ENCODE measurements at regions not wholly inside any gene's neighbourhood (a gene's known extent, or its start where the extent isn't known, plus 50 kb on each side); places are given as distances from the start of the nearest gene placed in this dataset.
A peak's percentile ranks its signal among the peaks of the same experiment; 100 is the strongest.
"Not testable (repeated sequence)": the region's sequence is repeated elsewhere in the genome, so short reads cannot be mapped to it uniquely, and the experiment has no call there.

DNA sequence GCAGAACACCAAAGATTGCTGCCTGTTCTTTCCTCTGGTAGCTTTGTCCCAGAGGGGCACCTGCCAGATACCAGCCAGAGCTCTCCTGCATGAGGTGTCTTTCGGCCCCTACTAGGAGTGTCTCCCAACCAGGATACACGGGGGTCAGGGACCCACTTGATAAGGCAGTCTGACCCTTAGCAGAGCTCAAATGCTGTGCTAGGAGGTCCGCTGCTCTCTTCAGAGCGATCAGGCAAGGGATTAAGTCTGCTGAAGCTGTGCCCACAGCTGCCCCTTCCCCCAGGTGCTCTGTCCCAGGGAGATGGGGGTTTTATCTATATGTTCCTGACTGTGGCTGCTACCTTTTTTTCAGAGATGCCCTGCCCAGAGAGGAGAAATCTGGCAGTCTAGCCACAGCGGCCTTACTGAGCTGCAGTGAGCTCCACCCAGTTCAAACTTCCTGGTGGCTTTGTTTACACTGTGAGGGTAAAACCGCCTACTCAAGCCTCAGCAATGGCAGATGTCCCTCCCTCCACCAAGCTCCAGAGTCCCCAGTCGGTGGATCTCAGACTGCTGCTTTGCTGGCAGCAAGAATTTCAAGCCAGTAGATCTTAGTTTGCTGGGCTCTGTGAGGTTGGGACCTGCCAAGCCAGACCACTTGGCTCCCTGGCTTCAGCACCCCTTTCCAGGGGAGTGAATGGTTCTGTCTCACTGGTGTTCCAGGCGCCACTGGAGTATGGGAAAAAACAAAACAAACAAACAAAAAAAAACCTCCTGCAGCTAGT, 52.0 kb upstream of the TMTC2 start:
- not testable (repeated sequence) for H4K20me1 ChIP-seq (replicated peaks; ENCODE audit: insufficient read depth); H3K27ac Mint-ChIP-seq; H3K79me2 ChIP-seq (replicated peaks; ENCODE audit: insufficient read depth); ATAC-seq; H3K27ac ChIP-seq (ENCODE audit: low read depth); H3F3A ChIP-seq (replicated peaks; ENCODE audit: low read depth); H3K36me3 Mint-ChIP-seq (ENCODE audit: low read depth); H3K9me3 Mint-ChIP-seq; H3K4me3 ChIP-seq; H3K9me2 ChIP-seq (ENCODE audit: insufficient read depth); H3K27me3 Mint-ChIP-seq (ENCODE audit: insufficient read depth, low read depth, poor library complexity); H3K27me3 ChIP-seq (ENCODE audit: insufficient read depth); H3K36me3 ChIP-seq (ENCODE audit: insufficient read depth); DNase-seq (ENCODE audit: low spot score); H3K4me2 ChIP-seq; H3K4me1 ChIP-seq (ENCODE audit: insufficient read depth); H3K4me1 Mint-ChIP-seq; H3K4me3 Mint-ChIP-seq
- peak overlapping the region; percentile 95 for H2AFZ ChIP-seq

DNA sequence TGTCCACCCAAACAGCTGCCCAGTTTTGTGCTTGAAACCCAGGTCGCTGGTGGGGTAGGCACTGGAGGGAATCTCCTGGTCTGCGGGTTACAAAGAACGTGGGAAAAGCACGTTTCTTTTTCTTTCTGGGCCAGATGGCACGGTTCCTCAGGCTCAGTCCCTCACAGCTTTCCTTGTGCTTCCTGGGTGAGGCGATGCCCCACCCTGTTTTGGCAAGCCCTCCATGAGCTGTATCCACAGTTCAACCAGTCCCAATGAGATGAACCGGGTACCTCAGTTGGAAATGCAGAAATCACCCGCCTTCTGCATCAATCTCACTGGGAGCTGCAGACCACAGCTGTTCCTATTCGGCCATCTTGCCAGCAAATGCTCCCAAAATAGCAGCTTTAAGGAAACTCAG, 51.4 kb upstream of the TMTC2 start:
- Histone ChIP-seq H4K20me1 (replicated peaks; ENCODE audit: insufficient read depth) (no peaks in the 10 kb centered on the region), H3K4me2 (no peak overlapping the region), H3K4me1 (ENCODE audit: insufficient read depth) (peaks cover 4% of the 10 kb centered on the region; the same call in 1 of the 2 replicates), H3K27me3 (ENCODE audit: insufficient read depth) (no peaks in the 10 kb centered on the region), H3K27ac (ENCODE audit: low read depth) (no peak overlapping the region), H3K79me2 (replicated peaks; ENCODE audit: insufficient read depth) (no peaks in the 10 kb centered on the region), H3F3A (replicated peaks; ENCODE audit: low read depth) (no peaks in the 10 kb centered on the region), H3K4me3 (no peak overlapping the region), H3K36me3 (ENCODE audit: insufficient read depth) (no peaks in the 10 kb centered on the region), H3K9me2 (ENCODE audit: insufficient read depth) (no peaks in the 10 kb centered on the region), H2AFZ (peak overlapping the region; percentile 95)
- Mint-ChIP-seq H3K27ac (no peak overlapping the region), H3K4me3 (no peak overlapping the region), H3K4me1 (no peaks in the 10 kb centered on the region), H3K27me3 (ENCODE audit: insufficient read depth, low read depth, poor library complexity) (no peaks in the 10 kb centered on the region), H3K9me3 (no peaks in the 10 kb centered on the region), H3K36me3 (ENCODE audit: low read depth) (no peaks in the 10 kb centered on the region)
- DNase-seq (ENCODE audit: low spot score) (no peak), ATAC-seq (no peak)
- TF ChIP-seq POLR2AphosphoS5 (IDR thresholded peaks at IDR 0.05; ENCODE audit: low read depth), result no peak
- TF ChIP-seq NANOG (IDR thresholded peaks at IDR 0.05; ENCODE audit: borderline replicate concordance), result no peak
- TF ChIP-seq, protein P1, sequence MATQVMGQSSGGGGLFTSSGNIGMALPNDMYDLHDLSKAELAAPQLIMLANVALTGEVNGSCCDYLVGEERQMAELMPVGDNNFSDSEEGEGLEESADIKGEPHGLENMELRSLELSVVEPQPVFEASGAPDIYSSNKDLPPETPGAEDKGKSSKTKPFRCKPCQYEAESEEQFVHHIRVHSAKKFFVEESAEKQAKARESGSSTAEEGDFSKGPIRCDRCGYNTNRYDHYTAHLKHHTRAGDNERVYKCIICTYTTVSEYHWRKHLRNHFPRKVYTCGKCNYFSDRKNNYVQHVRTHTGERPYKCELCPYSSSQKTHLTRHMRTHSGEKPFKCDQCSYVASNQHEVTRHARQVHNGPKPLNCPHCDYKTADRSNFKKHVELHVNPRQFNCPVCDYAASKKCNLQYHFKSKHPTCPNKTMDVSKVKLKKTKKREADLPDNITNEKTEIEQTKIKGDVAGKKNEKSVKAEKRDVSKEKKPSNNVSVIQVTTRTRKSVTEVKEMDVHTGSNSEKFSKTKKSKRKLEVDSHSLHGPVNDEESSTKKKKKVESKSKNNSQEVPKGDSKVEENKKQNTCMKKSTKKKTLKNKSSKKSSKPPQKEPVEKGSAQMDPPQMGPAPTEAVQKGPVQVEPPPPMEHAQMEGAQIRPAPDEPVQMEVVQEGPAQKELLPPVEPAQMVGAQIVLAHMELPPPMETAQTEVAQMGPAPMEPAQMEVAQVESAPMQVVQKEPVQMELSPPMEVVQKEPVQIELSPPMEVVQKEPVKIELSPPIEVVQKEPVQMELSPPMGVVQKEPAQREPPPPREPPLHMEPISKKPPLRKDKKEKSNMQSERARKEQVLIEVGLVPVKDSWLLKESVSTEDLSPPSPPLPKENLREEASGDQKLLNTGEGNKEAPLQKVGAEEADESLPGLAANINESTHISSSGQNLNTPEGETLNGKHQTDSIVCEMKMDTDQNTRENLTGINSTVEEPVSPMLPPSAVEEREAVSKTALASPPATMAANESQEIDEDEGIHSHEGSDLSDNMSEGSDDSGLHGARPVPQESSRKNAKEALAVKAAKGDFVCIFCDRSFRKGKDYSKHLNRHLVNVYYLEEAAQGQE (IDR thresholded peaks at IDR 0.05; ENCODE audit: unreplicated experiment), result no peak
- no peak for TF ChIP-seq EZH2phosphoT487 (IDR thresholded peaks at IDR 0.05; ENCODE audit: unreplicated experiment)
- TF ChIP-seq JUNB (IDR thresholded peaks at IDR 0.05; ENCODE audit: unreplicated experiment), result no peak
- TF ChIP-seq, protein P2, sequence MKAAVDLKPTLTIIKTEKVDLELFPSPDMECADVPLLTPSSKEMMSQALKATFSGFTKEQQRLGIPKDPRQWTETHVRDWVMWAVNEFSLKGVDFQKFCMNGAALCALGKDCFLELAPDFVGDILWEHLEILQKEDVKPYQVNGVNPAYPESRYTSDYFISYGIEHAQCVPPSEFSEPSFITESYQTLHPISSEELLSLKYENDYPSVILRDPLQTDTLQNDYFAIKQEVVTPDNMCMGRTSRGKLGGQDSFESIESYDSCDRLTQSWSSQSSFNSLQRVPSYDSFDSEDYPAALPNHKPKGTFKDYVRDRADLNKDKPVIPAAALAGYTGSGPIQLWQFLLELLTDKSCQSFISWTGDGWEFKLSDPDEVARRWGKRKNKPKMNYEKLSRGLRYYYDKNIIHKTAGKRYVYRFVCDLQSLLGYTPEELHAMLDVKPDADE (IDR thresholded peaks at IDR 0.05), result no peak
- TF ChIP-seq CREB1 (CRISPR knock-in tag; IDR thresholded peaks at IDR 0.05; ENCODE audit: low read depth), result no peak
- TF ChIP-seq, protein P3, sequence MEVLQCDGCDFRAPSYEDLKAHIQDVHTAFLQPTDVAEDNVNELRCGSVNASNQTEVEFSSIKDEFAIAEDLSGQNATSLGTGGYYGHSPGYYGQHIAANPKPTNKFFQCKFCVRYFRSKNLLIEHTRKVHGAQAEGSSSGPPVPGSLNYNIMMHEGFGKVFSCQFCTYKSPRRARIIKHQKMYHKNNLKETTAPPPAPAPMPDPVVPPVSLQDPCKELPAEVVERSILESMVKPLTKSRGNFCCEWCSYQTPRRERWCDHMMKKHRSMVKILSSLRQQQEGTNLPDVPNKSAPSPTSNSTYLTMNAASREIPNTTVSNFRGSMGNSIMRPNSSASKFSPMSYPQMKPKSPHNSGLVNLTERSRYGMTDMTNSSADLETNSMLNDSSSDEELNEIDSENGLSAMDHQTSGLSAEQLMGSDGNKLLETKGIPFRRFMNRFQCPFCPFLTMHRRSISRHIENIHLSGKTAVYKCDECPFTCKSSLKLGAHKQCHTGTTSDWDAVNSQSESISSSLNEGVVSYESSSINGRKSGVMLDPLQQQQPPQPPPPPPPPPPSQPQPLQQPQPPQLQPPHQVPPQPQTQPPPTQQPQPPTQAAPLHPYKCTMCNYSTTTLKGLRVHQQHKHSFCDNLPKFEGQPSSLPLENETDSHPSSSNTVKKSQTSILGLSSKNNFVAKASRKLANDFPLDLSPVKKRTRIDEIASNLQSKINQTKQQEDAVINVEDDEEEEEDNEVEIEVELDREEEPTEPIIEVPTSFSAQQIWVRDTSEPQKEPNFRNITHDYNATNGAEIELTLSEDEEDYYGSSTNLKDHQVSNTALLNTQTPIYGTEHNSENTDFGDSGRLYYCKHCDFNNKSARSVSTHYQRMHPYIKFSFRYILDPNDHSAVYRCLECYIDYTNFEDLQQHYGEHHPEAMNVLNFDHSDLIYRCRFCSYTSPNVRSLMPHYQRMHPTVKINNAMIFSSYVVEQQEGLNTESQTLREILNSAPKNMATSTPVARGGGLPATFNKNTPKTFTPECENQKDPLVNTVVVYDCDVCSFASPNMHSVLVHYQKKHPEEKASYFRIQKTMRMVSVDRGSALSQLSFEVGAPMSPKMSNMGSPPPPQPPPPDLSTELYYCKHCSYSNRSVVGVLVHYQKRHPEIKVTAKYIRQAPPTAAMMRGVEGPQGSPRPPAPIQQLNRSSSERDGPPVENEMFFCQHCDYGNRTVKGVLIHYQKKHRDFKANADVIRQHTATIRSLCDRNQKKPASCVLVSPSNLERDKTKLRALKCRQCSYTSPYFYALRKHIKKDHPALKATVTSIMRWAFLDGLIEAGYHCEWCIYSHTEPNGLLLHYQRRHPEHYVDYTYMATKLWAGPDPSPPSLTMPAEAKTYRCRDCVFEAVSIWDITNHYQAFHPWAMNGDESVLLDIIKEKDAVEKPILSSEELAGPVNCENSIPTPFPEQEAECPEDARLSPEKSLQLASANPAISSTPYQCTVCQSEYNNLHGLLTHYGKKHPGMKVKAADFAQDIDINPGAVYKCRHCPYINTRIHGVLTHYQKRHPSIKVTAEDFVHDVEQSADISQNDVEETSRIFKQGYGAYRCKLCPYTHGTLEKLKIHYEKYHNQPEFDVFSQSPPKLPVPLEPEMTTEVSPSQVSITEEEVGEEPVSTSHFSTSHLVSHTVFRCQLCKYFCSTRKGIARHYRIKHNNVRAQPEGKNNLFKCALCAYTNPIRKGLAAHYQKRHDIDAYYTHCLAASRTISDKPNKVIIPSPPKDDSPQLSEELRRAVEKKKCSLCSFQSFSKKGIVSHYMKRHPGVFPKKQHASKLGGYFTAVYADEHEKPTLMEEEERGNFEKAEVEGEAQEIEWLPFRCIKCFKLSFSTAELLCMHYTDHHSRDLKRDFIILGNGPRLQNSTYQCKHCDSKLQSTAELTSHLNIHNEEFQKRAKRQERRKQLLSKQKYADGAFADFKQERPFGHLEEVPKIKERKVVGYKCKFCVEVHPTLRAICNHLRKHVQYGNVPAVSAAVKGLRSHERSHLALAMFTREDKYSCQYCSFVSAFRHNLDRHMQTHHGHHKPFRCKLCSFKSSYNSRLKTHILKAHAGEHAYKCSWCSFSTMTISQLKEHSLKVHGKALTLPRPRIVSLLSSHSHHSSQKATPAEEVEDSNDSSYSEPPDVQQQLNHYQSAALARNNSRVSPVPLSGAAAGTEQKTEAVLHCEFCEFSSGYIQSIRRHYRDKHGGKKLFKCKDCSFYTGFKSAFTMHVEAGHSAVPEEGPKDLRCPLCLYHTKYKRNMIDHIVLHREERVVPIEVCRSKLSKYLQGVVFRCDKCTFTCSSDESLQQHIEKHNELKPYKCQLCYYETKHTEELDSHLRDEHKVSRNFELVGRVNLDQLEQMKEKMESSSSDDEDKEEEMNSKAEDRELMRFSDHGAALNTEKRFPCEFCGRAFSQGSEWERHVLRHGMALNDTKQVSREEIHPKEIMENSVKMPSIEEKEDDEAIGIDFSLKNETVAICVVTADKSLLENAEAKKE (CRISPR knock-in tag; IDR thresholded peaks at IDR 0.05), result no peak
- TF ChIP-seq STAT1 (IDR thresholded peaks at IDR 0.05; ENCODE audit: unreplicated experiment), result no peak
- TF ChIP-seq ZNF114 (CRISPR knock-in tag; IDR thresholded peaks at IDR 0.05), result no peak
- no peak for TF ChIP-seq EZH2 (IDR thresholded peaks at IDR 0.05; ENCODE audit: low read depth, unreplicated experiment)
